Fibroblast of lung (primary cell): ENCODE measurements at regions not wholly inside any gene's neighbourhood (a gene's known extent, or its start where the extent isn't known, plus 50 kb on each side); places are given as distances from the start of the nearest gene placed in this dataset.

Experiments used
- DNase-seq, 2 donors: peaks; one replicate each; pipeline versions ENCODE4 v3.0.0 to v3.0.0-alpha.2; 2010; ENCODE audit warnings: low read depth in 2 of 2
- H2AFZ ChIP-seq: 2 replicates; pipeline ENCODE4 v1.5.1; 2012; ENCODE audit warnings: low read length, control low read depth, inconsistent platforms
- H3K27ac ChIP-seq: 2 replicates; pipeline ENCODE4 v1.5.1; 2011; ENCODE audit warnings: low read length, control low read depth; ENCODE audit not compliant: insufficient read depth
- H3K27me3 ChIP-seq: 2 replicates; pipeline ENCODE4 v1.5.1; 2011; ENCODE audit warnings: mild to moderate bottlenecking, low read length; ENCODE audit not compliant: control insufficient read depth, insufficient read depth
- H3K36me3 ChIP-seq: 2 replicates; pipeline ENCODE4 v1.5.1; 2011; ENCODE audit warnings: low read length; ENCODE audit not compliant: control insufficient read depth, insufficient read depth
- H3K4me1 ChIP-seq: 2 replicates; pipeline ENCODE4 v1.5.1; 2011; ENCODE audit warnings: low read length; ENCODE audit not compliant: control insufficient read depth, insufficient read depth; ENCODE audit errors: extremely low read depth
- H3K4me2 ChIP-seq: 2 replicates; pipeline ENCODE4 v1.5.1; 2011; ENCODE audit warnings: low read length, control low read depth; ENCODE audit not compliant: insufficient read depth; ENCODE audit errors: extremely low read depth
- H3K4me3 ChIP-seq, 4 experiments: fragments of 200-600 bp in 1 of 4; sonication (generic) in 1 of 4; replicated peaks in 1 of 4; 2 replicates each; pipeline ENCODE4 v1.5.1; 2011 to 2016; ENCODE audit warnings: low read length in 4 of 4, low read depth in 3 of 4, mild to moderate bottlenecking in 3 of 4, control low read depth in 2 of 4, inconsistent platforms in 1 of 4, mixed read lengths in 1 of 4; ENCODE audit not compliant: insufficient read depth in 1 of 4; ENCODE audit errors: control extremely low read depth in 1 of 4
- H3K79me2 ChIP-seq: 2 replicates; pipeline ENCODE4 v1.5.1; 2012; ENCODE audit warnings: mild to moderate bottlenecking, low read length, inconsistent platforms; ENCODE audit not compliant: control insufficient read depth, insufficient read depth
- H3K9ac ChIP-seq: 2 replicates; pipeline ENCODE4 v1.5.1; 2011; ENCODE audit warnings: mild to moderate bottlenecking, low read length, control low read depth; ENCODE audit not compliant: insufficient read depth
- H3K9me3 ChIP-seq: 2 replicates; pipeline ENCODE4 v1.5.1; 2012; ENCODE audit warnings: low read depth, low read length; ENCODE audit not compliant: control insufficient read depth, insufficient read depth
- H4K20me1 ChIP-seq: 2 replicates; pipeline ENCODE4 v1.5.1; 2011; ENCODE audit warnings: low read length; ENCODE audit not compliant: control insufficient read depth, insufficient read depth; ENCODE audit errors: extremely low read depth
- CTCF ChIP-seq, 2 donors: IDR thresholded peaks in 1 of 2; conservative IDR thresholded peaks in 1 of 2; 1 replicate in 1 of 2; 2 replicates in 1 of 2; pipeline ENCODE4 v1.5.1; 2011 to 2012; ENCODE audit warnings: low read length in 2 of 2, control low read depth in 1 of 2, inconsistent platforms in 1 of 2, low read depth in 1 of 2, mild to moderate bottlenecking in 1 of 2
- EZH2 ChIP-seq: IDR thresholded peaks from 2 replicates; pipeline ENCODE4 v1.5.1; 2012; ENCODE audit warnings: low read length, control low read depth, mild to moderate bottlenecking; ENCODE audit errors: missing control alignments

- Histone ChIP-seq H3K4me3 (no peak overlapping the region), H4K20me1 (no peaks in the 10 kb centered on the region), H2AFZ (no peak overlapping the region), H3K4me2 (peak overlapping the region; percentile 56), H3K27ac (peak overlapping the region; percentile 75), H3K36me3 (no peaks in the 10 kb centered on the region), H3K9ac (no peak overlapping the region), H3K9me3 (no peaks in the 10 kb centered on the region), H3K27me3 (no peaks in the 10 kb centered on the region), H3K4me1 (peaks cover 33% of the 10 kb centered on the region), H3K79me2 (no peaks in the 10 kb centered on the region)
- DNase-seq, result peak; percentile 63 to 90
- TF ChIP-seq CTCF (conservative IDR thresholded peaks at IDR 0.05 in 1 of 2, IDR thresholded peaks at IDR 0.05 in 1 of 2; ENCODE audit: low read depth in 1 of 2, low read length in 2 of 2) (no peak), EZH2 (no peak)
These were observed 118.4 kb downstream of the COPRS start for GRCh38 chr17:31740611-31741082.

GRCh38 chr17:31738996-31739699, 119.9 kb downstream of the COPRS start:
- H3K79me2 ChIP-seq, result no peaks in the 10 kb centered on the region
- peaks cover 25% of the 10 kb centered on the region for H3K4me1 ChIP-seq
- no peaks in the 10 kb centered on the region for H3K9me3 ChIP-seq
- H3K4me3 ChIP-seq, result no peak overlapping the region
- peak; percentile 84 to 94 for DNase-seq
- no peak for TF ChIP-seq CTCF (conservative IDR thresholded peaks at IDR 0.05 in 1 of 2, IDR thresholded peaks at IDR 0.05 in 1 of 2; ENCODE audit: low read depth in 1 of 2, low read length in 2 of 2)
- TF ChIP-seq EZH2, result no peak
- H3K4me2 ChIP-seq, result no peak overlapping the region
- H2AFZ ChIP-seq, result no peak overlapping the region
- H3K27me3 ChIP-seq, result no peaks in the 10 kb centered on the region
- H3K27ac ChIP-seq, result peak overlapping the region; percentile 75
- H3K36me3 ChIP-seq, result no peaks in the 10 kb centered on the region
- no peak overlapping the region for H3K9ac ChIP-seq
- H4K20me1 ChIP-seq, result no peaks in the 10 kb centered on the region

GRCh38 chr17:31738488-31738887, 120.6 kb downstream of the COPRS start:
- Histone ChIP-seq H3K36me3 (no peaks in the 10 kb centered on the region), H3K79me2 (no peaks in the 10 kb centered on the region), H4K20me1 (no peaks in the 10 kb centered on the region), H3K4me3 (no peak overlapping the region), H3K27me3 (no peaks in the 10 kb centered on the region), H3K9ac (no peak overlapping the region), H3K27ac (no peak overlapping the region), H3K4me1 (peaks cover 21% of the 10 kb centered on the region), H3K4me2 (no peak overlapping the region), H3K9me3 (no peaks in the 10 kb centered on the region), H2AFZ (no peak overlapping the region)
- no peak for DNase-seq
- no peak for TF ChIP-seq CTCF (conservative IDR thresholded peaks at IDR 0.05 in 1 of 2, IDR thresholded peaks at IDR 0.05 in 1 of 2; ENCODE audit: low read depth in 1 of 2, low read length in 2 of 2)
- no peak for TF ChIP-seq EZH2
